RWPE1 (cell line): ENCODE measurements at regions not wholly inside any gene's neighbourhood (a gene's known extent, or its start where the extent isn't known, plus 50 kb on each side); places are given as distances from the start of the nearest gene placed in this dataset.

ENCODE experiments used
- CTCF ChIA-PET: fragments of 350-600 bp; sonication (Branson Sonifier 250); formaldehyde crosslinking; extraction: SDS; loops from one replicate; lab custom pipeline; 2021; lab: Yijun Ruan, JAX
- POLR2A ChIA-PET: fragments of 400-600 bp; formaldehyde crosslinking; extraction: SDS; loops from one replicate; lab custom pipeline; 2020; ENCODE audit warnings: antibody characterized with exemption; ENCODE audit not compliant: low non-redundant PET; lab: Yijun Ruan, JAX
- DNase-seq: peaks from one replicate; pipeline ENCODE4 v3.0.0; 2012; ENCODE audit warnings: low spot score
- H3K27ac ChIP-seq: fragments of 450-650 bp; 2 replicates; pipeline ENCODE4 v1.5.1; 2017
- CTCF ChIP-seq: fragments of 450-650 bp; conservative IDR thresholded peaks from 2 replicates; pipeline ENCODE4 v1.5.1; 2017; ENCODE audit warnings: low read depth, mild to moderate bottlenecking

DNA sequence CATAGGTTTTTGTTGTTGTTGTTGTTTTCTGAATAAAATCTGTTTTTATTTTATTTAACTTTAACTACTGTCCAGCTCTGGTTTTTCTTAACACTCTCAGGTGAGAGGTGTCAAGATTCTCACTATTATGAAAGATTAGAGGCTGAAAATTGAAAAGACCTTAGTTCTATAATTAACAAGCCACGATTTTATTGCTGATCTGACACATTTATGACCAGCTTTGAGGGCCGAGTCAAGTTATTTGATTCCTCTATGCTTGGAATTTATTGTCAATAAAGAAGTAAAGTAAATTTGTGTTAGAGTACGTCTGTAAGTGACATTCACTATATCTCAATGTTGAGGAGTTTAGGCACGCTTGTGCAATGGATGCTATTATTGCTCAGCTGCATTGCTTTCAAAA lies 808.8 kb downstream of the GALC start:
- H3K27ac ChIP-seq, result no peak overlapping the region
- DNase-seq, result no peak
- ChIA-PET POLR2A (no interaction called here), CTCF (no interaction called here)
- TF ChIP-seq CTCF, result no peak

DNA sequence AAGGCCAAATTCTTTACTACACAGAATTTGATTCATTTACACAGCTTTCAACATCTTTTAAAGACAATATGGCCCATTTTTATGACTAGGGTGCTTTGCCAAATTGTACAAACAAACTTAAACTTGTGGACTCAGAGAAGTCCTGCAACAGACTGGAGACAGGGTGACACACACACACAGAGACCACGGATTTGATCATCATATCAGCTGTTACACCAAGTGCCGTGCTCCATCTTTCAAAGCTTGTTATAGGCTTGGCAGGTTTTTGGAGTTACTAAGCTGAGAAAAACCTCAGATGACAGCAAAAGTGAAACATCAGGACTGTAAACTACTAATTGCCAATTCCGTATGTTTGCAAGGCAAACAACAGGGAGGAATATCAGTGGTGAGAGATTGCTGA lies 811.7 kb downstream of the GALC start:
- POLR2A ChIA-PET, result no interaction called here

DNA sequence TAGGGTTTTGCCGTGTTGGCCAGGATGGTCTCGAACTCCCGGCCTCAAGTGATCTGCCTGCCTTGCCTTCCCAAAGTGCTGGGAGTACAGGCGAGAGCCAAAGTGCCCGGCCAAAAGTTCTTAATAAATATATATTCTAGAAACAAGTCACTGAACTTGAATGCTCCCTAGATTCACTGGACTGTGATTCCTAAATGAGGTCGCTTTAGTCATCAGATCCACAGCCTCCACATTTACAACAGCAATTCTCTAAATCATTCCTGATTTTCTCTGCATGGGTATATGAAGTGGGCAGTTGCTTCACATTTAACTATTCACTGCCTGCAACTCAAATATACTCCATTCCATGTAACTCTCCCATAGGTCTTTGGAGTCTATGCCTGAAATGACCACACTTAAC lies 813.0 kb downstream of the GALC start:
- no peak for TF ChIP-seq CTCF
- no peak overlapping the region for H3K27ac ChIP-seq
- no peak for DNase-seq
- ChIA-PET POLR2A (no interaction called here), CTCF (no interaction called here)

More for the DNA sequence above, 811.7 kb downstream of the GALC start:
- H3K27ac ChIP-seq, result no peak overlapping the region
- no peak for DNase-seq
- CTCF ChIA-PET, result interaction anchor here (0.6 to 0.8 kb wide), 2 partner anchors 130 to 629 kb away, joined by 3 to 4 read pairs; no protein-coding TSS in a partner anchor
- no peak for TF ChIP-seq CTCF

DNA sequence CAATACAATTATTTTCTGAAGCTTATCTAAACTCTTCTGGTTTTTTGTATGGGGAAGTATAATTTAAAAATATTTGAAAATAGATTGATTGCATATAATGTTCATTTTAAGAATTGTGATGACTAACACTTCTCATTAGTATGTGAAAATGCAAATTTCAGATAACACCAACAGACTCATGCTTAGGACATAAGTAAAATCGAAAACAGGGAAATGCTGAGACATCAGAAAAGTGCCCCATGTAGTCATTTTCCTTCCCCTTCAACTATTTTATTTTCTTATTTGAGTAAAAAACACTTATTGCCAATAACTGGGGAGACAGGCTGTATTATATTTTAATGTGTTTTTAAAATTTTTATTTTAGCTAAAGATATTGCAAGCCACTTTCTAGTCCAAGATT lies 814.7 kb downstream of the GALC start:
- DNase-seq, result no peak
- no peak overlapping the region for H3K27ac ChIP-seq
- no peak for TF ChIP-seq CTCF
- CTCF ChIA-PET, result interaction anchor here (0.5 kb wide), 1 partner anchor 61 kb away, joined by 3 read pairs; no protein-coding TSS in a partner anchor
- POLR2A ChIA-PET, result no interaction called here

DNA sequence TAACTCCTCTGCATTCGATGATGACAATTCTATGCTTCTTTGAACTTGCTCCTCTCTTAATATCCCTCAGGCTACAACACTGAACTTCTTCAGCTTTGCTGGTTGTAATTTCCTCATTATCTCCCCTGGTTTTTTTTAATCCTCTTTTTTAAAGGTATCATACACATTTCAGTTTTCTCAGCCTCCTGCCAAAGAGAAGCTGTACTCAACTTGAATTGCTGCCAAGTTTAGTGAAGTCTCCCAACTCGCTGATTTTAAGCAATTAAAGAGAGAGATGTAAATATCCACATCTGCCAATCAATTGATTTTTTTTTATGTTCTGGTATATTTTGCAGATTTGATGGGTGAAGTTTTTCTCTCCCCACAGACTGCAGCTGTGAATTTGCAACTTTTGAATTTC lies 817.8 kb downstream of the GALC start:
- ChIA-PET CTCF (no interaction called here), POLR2A (no interaction called here)
- TF ChIP-seq CTCF, result no peak
- no peak overlapping the region for H3K27ac ChIP-seq
- DNase-seq, result no peak

DNA sequence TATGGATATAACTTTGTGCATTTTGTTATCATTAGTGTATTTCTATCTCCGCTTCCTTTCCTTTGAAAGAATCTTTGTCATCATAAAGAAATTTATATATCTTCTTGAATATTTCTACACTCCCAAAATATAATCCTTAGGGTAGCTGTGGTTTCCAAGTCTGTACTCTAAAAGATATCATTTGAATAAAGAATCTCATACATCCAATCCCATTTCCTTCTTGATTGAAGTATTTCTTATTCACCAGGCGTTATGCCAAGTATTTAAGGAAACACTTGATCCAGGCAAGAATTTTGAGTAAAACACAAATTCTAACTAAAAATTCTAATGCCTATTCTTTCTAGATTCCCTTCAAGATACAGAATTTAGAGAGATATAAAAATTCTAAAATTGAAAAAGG lies 821.8 kb downstream of the GALC start:
- H3K27ac ChIP-seq, result no peak overlapping the region
- POLR2A ChIA-PET, result no interaction called here
- TF ChIP-seq CTCF, result no peak
- DNase-seq, result no peak
- CTCF ChIA-PET, result no interaction called here

GRCh38 chr14:87170179-87170578 lies 822.8 kb downstream of the GALC start:
- ChIA-PET CTCF (no interaction called here), POLR2A (no interaction called here)
- H3K27ac ChIP-seq, result no peak overlapping the region
- TF ChIP-seq CTCF, result no peak
- DNase-seq, result no peak
